Stimulated activated CD4-positive, alpha-beta T cell treated with anti-CD3 and anti-CD28 coated beads, Interleukin-12 subunit alpha, Interleukin-12 subunit beta, amount 100 ng/mL, for 48 hours (primary cell): ENCODE measurements at regions not wholly inside any gene's neighbourhood (a gene's known extent, or its start where the extent isn't known, plus 50 kb on each side); places are given as distances from the start of the nearest gene placed in this dataset.
A peak's percentile ranks its signal among the peaks of the same experiment; 100 is the strongest.

ENCODE experiments used
- DNase-seq, 3 donors: peaks; one replicate each; pipeline ENCODE4 v3.0.0-alpha.2; 2020; ENCODE audit warnings: low read depth in 2 of 3, low spot score in 1 of 3

DNA sequence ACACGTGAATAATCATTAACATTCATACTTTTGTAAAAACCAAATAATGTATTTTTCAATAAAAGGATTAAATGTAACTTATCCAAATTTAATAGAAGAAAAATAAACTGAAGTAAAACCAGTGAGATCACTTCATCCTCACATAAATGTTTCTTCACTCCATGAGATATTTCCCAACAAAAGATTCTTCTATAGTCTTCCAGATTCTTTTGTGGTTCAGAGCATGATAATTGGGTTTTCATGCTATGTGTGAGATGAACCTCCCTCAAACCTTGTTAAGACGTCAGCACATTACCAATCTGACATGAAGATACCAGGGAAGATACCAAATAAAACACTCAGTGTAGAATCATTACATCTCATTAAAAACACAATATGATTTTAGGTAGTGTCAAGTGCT, 62.9 kb upstream of the OXGR1 start:
- DNase-seq = no peak

DNA sequence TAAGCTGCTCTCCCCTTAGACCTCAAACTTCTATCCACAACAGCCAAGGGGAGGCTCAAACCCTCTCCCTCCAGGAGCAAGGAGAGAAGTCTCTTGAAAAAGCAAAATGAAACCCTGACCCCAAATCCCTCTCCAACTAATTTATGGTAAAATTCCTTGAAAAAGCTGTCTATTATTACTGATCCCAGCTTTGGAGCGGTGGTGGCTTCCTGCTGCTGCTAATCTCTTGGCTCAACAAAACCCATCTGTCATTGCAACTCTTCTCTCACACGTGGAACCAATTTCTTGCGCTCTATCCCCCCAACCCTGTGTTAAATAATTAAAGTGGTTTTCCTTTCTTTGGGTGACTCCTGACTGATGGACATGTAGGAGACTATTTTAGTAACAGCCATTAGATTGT, 64.1 kb upstream of the OXGR1 start:
- no peak for DNase-seq

DNA sequence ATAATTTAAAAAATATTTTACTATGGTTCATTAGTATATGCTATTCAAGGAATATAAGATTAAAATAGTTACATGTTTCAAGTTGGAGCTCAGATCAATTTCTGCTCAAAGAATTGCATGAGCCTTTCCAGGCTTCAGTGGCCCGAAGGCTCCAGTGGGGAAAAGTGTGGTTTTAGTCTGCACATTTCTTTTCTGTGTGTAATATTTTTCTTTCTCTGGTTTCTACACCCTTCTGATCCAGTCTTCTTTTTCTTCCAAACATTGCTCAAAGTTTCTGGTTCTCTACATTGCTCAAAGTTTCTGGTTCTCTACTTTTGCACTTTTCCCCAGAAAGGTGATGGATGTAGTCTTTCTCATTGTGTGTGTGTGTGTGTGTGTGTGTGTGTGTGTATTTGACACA, 64.7 kb upstream of the OXGR1 start:
- no peak for DNase-seq

DNA sequence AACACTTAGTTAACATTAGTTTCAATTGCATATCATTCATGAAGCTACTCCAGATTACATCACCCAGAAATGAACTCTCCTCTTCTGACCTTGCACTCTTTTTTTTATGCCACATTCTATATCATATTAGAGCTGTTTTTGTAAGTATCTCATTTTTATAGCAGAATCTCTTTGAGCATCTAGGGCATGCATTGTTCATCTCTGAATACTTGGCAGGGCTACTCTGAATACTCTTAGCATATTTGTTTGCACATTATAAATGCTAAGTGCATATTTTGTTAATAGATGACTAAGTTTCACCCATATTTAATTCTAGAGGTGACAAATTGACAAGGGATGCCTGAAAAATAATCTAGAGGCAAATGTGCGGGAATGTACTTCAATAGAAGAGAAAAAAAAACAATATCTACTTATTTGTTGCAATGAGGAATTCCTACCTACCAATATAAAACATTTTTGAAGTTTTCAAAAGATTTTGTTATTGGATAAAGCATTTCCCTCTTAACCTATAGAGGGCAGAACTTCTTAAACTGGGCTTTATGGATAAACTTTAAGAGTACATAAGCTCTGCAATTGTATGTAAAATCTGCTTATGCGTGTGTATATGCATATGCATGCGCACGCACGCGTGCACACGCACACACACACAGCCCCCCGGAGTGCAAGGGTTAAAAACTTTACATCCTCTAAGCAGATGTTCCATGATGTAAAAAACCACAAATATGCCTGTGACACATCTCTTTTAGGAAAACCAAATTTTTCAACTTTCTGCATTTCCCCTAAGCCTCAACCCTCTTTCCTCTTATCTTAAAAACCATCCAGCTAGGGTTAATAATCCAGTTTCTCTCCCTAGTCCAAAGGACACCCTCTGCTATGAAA, 73.0 kb upstream of the OXGR1 start:
- DNase-seq = no peak

DNA sequence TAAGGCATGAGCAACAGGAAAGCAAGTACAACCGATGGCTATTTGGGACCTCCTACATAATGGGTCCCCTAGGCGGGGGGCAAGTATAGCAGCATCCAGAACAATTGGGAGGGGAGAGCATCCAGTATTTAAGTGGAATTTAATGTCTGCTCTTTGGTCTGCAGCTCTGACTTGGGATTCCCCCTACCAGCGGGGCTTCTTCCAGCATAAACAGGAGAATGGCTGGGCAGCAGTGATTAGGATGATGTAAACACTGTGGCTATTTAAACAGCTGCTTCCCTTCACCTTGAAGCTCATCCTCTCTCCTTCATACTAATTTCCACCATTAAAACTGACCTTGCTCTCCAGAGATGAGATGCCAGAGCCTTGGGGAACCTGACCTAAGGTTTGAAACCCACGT, 73.9 kb upstream of the OXGR1 start:
- no peak for DNase-seq

DNA sequence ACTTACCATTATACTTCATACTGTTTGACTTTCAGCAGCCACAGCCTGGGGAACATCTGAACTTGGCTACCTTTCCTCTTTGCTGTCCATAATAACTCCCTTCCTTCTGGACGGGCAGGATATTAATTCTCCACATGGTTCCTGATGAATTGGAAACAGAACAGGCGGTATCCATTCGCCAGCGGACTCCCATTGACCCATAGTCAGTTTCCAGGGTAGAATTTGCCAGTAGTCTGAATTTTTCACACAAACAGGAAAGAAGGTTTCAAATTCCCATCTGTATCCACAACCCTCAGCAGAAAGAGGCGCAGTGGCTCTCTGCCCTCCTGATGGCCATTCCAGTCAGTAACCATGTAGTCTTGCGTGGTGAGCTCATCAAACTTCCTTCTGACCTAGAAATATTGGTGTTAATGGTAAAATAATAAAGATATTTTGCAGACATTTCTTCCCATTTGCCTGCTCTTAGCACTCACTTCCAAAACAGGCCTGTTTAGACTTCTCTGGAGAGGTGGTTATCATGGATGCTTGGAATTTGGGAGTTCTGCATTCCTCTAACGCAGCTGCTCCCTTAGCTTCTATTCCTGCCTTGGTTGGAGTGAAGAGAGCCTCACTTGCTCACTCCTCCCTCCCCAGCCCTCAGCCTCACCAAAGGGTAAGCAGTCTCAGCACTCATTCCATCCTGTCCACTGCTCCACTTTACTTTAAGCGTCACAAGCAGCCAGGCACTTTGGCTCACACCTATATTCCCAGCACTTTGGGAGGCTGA, 75.0 kb upstream of the OXGR1 start:
- DNase-seq = no peak

DNA sequence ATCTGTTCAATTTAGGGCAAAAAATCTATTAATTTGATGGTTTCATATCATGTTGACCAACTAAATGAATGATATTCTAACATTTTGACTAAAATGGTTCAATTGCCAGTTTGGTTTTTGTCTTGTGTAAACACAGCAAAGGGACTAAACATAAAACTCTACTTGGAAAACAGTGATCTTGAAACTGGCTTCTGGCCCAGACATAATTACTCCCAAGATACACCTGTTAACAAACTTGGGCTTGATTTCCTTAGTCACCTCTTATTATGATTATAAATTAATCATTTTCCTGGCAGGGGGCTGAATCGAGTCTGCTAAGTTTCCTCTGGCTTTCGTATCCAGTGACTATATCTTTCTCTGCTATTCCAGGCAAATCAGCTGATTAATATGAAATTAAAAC, 78.0 kb upstream of the OXGR1 start:
- no peak for DNase-seq

DNA sequence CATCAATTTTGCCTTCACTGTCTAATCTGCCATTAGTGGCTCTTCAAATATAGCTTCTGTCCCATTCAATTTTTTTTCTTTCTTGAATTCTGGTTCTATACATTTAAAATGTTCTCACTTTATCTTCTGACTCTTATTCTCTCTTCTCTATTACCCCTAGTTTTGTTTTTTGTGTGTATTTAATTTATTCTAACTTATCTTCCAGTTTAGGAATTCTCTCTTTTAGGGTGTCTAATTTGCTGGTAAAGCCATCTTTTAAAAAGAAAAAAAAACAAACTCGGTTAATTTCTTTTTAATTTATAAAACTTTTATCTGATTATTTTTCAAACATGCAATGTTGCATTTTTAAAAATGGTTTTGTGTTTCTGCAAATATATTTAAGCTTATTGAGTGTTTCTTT, 80.3 kb upstream of the OXGR1 start:
- no peak for DNase-seq

DNA sequence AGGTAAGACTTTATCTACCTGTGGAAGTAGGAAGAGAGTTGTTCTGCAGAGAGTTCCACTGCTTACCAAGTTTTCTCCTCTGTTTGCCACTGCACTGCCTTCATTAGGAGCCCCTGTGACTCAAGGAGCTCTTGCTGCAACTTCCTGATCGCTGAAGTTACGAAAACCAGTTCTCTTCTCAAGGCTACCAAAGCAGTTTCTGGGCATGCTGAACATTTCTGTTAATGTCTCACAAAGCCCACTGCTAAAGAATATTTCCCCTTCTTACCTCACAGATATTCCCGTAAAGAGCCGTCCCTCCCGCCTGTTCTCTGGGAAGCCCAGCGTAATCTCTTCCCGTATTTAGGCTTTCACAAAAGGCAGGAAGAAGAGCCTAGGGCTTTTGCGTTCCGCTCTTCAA, 82.6 kb upstream of the OXGR1 start:
- DNase-seq = no peak

DNA sequence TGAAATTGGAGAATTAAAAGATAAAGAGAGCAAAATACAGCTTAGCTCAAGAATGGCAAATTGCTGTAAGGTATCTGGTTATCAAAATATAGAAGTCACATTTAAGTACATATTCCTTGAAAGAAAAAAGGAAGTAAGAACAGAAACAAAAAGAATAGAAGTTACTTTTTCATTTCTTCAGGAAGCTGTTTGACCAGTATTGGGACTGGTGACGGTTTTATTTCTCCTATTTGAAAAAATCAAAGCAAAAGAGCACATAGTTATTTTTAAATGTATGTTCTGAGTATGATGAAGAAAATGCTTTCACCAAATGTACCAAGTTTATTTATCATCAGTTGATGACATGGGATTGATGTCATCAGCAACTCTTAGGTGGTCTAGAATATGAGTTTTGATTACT, 83.1 kb upstream of the OXGR1 start:
- no peak for DNase-seq

DNA sequence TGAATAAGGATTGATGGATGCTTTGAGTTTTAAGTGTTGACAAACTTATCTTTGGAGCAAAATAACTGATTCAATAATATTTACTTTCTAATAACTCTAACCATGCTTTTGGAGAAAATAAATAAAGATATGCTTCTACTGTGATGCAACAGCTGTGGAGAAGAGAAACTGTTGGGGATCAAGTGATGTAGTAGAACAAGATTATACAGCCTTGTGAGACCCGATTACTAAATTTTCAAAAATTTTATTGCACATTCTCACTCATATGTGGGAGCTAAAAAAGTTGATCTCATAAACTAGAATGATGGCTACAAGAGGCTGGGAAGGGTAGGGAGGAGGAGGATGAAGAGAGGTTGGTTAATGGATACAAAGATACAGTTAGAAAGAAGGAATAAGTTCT, 85.5 kb upstream of the OXGR1 start:
- DNase-seq = no peak

DNA sequence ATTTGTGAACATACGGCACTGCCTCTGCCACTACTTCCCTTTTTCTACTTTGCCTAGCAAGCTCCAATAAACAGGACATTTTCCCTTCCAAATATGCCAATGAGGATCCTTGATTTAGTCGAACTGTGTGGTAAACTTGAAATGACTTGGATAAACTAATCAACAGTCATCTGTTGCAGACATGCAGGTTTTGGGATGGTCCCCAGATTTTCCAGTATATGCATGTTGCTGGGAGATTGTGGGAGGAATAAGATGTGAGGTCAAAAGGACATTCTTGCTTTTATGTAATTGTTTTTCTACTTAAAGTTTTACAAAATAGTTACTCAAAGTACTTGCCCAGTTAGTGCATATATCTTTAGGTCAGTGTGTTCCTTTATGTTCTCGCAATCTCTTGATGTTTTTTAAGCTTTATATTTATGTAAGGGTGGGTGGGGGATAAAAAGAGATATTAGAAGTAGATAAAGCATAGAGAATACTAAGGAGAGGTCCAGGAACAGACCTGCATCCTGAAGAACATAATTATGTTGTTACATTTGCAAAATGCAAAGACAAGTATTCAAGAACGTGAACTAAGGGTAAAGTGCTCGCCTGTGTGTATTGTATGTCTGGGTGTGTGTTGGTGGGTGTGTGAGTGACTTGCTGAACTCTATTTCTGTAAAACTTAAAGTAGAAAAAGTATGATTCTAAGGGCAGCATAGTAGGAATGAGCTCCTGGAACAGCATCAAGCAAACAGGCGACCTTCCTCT, 88.4 kb upstream of the OXGR1 start:
- no peak for DNase-seq

DNA sequence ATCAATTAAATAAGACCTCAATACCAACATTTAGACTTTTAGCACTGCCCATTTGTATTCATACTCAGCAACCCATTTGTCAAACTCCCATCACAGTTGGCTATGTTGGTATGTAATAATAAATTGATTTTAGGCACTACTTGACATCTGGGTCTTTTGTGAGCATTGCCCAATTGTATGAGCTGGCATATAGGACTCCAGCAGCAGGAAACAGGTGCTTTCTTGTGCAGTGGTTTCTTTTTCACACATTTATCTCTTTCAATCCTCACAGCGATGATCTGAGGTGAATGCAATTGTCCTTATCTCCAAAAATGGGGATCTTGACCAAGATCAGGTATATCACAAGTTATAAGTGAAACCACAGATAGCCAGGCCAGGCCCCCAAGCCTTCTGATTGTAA, 96.9 kb upstream of the OXGR1 start:
- no peak for DNase-seq

DNA sequence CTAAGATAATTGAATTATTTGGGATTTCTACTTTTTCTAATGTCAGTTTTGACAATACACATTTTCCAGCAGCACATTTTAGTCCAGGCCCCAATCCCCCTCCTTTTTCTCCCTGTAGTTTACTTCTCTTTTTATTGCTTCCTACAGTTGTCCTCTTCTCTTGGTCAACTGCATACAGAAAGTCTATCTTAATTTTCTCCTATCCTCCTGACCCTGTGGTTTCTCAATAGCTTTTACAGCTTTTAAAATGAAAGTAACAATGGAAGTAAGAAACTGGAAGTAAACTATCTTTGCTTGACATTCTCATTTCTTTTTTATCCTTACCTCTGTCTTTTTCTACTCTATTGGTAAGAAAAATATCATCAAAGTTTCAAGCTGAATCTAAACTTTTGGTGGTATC, 106.5 kb upstream of the OXGR1 start:
- no peak for DNase-seq

DNA sequence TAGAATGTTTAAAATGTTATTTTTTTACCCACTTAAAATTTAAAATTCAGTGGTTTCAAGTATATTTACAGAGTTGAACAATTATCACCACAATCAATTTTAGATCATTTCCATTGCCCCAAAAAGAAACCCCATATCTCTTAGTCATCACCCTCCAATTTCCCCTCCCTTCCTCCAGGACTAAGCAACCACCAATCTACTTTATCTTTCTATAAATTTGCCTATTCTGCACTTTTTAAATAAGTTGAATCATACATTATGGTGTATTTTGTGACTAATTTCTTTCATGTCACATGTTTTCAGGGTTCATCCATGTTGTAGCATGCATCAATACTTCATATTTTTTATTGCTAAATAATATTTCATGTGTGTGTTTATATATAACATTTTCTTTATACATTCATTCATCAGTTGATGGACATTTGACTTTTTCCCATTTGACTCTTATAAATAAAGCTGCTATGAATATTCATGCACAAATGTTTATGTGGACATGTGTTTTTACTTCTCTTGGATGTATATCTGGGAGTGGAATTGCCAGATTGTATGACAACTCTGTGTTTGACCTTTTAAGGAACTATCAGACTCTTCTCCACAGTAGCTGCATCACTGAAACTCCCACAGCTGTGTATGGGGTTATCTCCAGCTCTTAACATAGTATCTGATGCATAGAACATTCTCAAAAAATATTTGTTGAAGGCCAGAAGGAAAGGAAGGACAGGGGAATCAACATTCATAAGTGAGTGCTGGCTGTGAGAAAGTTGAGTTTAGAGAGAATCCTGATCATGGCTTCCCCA, 107.8 kb upstream of the OXGR1 start:
- no peak for DNase-seq

DNA sequence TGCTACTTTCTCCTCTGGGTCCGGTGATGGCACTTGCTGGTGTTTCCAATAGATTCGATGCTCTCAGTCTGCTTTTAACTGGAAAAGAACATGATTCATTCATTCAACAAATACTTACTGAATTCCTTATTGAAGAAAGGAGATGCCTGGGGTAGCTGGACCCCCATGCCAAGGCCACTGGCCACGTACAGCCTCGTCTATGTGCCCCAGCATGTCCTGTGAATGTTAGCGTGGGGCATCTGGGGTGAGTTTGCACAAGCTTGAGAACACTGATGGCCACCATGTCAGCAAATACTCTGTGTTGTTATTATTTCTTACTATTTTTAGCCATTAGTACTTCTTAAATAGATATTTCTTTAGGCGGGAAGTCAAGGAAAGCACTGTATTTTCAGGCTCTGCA, 112.0 kb upstream of the OXGR1 start:
- no peak for DNase-seq

DNA sequence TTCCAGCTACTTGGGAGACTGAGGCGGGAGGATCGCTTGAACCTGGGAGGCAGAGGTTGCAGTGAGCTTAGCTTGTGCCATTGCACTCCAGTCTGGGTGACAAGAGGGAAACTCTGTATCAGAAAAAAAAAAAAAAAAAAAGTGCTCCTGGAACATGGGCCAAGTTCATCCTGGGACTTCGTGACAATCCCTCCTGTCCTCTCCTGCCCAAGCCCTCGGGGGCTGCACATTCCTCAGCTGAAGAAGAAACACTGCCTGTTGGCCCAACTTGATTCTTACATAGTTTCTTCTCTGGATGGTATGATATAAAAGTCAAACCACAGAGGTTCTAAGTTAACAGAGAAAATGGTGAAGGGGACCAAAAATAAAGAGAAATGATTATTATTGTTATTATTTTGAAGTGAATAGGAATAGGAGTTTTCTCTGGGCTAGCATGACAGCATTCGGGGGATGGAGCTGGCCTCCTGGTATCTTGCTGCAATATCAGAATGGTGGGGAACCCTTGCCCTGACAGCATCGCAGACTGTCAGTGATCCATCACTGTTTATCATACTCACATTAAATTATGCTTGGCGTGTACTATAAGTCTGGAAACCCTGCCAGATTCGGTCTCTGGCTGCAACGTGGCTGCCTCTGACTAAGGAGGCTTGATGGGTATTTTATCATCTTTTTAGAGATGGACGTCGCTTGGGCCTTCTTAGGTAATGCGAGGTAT, 113.7 kb upstream of the OXGR1 start:
- DNase-seq = no peak

DNA sequence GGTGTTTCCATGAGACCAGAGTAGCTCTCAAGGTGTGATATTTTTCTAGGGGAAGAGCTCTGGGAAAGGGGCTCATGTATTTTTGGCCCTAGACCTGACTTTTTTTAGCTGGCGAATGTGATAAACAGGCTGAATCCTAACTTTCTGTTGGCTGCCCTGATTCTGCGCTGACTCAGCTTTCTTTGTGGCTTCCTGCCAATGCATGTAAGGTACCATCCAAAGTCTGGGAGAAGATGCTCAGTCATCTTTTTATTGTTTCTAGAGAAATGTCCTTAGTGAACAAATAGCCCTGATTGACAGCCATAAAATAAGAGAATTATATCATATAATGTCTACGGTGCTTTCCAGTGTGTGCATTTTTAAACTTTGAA, 113.6 kb upstream of the MBNL2 start:
- no peak for DNase-seq

DNA sequence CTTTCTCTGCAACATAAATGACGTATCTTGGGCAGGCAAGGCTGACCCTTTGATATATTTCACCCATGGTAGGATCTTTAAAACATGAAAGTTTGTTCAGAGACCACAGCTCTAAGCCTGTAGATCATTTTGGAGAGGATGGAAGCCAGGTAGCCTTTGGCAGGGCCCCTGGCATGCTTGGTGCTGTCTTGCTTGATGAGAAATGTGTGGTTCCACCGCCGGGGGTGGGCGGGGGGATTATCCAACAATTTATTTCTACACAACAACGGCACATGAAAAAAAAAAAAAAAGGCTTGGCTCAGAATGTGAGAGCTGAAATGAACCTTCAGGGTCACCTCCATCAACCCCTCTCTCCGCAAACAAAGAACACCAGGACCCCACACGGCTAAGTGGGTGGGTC, 112.9 kb upstream of the MBNL2 start:
- no peak for DNase-seq

DNA sequence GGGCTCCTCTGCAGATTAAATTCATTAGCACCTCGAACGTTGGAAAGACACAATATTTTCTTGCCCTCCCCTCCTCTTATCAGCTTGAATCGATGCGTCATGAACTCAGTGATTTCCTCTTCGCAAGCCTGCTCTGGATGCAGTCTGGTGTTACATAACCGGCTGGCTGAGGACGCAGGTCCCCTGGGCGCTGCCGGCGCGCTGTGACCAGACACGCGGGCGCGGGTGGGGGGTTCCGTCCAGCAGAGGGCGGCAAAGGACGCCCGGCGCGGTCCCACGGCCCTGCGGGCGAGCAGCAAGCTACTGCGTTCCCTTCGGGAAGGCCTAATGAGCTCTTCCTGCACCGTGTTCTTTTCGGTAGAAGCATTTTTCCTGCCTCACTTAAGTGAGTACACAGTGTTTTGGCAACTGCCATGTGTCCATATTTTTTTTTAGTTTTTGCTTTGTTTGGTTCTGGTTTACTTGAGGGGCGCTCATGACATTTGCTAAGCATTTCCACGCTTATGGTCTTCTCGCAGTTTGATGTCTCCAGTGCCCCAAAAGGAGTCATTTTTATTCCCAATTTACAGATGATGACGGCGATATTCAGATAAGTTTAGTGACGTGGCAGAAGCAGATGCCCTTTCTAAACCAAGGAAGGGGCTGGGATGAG, 112.2 kb upstream of the MBNL2 start:
- DNase-seq = peak; percentile 66 to 73 (median 67)
